HCT116 (cell line): ENCODE measurements at regions not wholly inside any gene's neighbourhood (a gene's known extent, or its start where the extent isn't known, plus 50 kb on each side); places are given as distances from the start of the nearest gene placed in this dataset.

Experiments
- EZH2 ChIP-seq: fragments of 200-600 bp; sonication (generic); IDR thresholded peaks from 2 replicates; pipeline ENCODE4 v1.6.1; 2017; ENCODE audit warnings: antibody characterized with exemption, mixed run types
- POLR2A ChIP-seq: IDR thresholded peaks from 2 replicates; pipeline ENCODE4 v1.7.0; 2011; ENCODE audit warnings: borderline replicate concordance; ENCODE audit not compliant: insufficient read depth, insufficient read length; ENCODE audit errors: extremely low read depth
- SIN3A ChIP-seq: IDR thresholded peaks from 2 replicates; pipeline ENCODE4 v1.6.1; 2012; ENCODE audit warnings: low read depth
- TF ChIP-seq, protein P1 (sequence below), 3 experiments: fragments of 200-600 bp in 1 of 3; sonication (generic) in 1 of 3; IDR thresholded peaks in 2 of 3; conservative IDR thresholded peaks in 1 of 3; 2 replicates each; pipeline ENCODE4 v1.5.1; 2012 to 2017; ENCODE audit warnings: low read depth in 2 of 3, low read length in 2 of 3, antibody characterized with exemption in 1 of 3, borderline replicate concordance in 1 of 3, control low read depth in 1 of 3, mild to moderate bottlenecking in 1 of 3, mixed read lengths in 1 of 3, mixed run types in 1 of 3, moderate library complexity in 1 of 3; ENCODE audit not compliant: insufficient read depth in 1 of 3

DNA sequence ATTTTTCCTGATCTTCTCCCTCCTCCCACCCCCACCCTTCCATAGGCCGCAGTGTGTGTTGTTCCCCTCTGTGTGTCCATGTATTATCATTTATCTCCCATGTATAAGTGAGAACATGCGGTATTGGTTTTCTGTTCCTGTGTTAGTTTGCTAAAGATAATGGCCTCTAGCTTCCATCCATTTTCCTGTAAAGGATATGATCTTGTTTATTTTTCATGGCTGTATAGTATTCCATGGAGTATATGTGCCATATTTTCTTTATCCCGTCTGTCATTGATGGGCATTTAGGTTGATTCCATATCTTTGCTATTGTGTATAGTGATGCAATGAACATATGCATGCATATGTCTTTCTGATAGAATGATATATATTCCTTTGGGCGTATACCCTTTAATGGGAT is 173.3 kb upstream of the NAALADL2 start:
- TF ChIP-seq, protein P1, sequence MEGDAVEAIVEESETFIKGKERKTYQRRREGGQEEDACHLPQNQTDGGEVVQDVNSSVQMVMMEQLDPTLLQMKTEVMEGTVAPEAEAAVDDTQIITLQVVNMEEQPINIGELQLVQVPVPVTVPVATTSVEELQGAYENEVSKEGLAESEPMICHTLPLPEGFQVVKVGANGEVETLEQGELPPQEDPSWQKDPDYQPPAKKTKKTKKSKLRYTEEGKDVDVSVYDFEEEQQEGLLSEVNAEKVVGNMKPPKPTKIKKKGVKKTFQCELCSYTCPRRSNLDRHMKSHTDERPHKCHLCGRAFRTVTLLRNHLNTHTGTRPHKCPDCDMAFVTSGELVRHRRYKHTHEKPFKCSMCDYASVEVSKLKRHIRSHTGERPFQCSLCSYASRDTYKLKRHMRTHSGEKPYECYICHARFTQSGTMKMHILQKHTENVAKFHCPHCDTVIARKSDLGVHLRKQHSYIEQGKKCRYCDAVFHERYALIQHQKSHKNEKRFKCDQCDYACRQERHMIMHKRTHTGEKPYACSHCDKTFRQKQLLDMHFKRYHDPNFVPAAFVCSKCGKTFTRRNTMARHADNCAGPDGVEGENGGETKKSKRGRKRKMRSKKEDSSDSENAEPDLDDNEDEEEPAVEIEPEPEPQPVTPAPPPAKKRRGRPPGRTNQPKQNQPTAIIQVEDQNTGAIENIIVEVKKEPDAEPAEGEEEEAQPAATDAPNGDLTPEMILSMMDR (IDR thresholded peaks at IDR 0.05 in 2 of 3, conservative IDR thresholded peaks at IDR 0.05 in 1 of 3; ENCODE audit: borderline replicate concordance in 1 of 3, insufficient read depth in 1 of 3, low read depth in 2 of 3, low read length in 2 of 3): no peak
- no peak for TF ChIP-seq SIN3A
- no peak for TF ChIP-seq POLR2A
- TF ChIP-seq EZH2: no peak
